GM23338 (cell line): ENCODE measurements at regions not wholly inside any gene's neighbourhood (a gene's known extent, or its start where the extent isn't known, plus 50 kb on each side); places are given as distances from the start of the nearest gene placed in this dataset.

Experiments
- ATAC-seq: fragments of 200-7000 bp; cut with Tn5 transposase; 3 replicates; pipeline ENCODE4 v1.9.1; 2020
- DNase-seq: peaks from one replicate; pipeline ENCODE4 v3.0.0-alpha.2; 2015; ENCODE audit warnings: low spot score
- H2AFZ ChIP-seq: fragments of 200-600 bp; sonication (generic); 2 replicates; pipeline ENCODE4 v1.8.0; 2016; ENCODE audit warnings: antibody characterized with exemption, mild to moderate bottlenecking, moderate library complexity
- H3F3A ChIP-seq: fragments of 200-600 bp; sonication (generic); replicated peaks from 2 replicates; pipeline ENCODE4 v1.8.0; 2017; ENCODE audit warnings: antibody characterized with exemption, mixed run types, low read depth
- H3K27ac ChIP-seq: fragments of 200-600 bp; sonication (generic); 2 replicates; pipeline ENCODE4 v1.6.1; 2016; ENCODE audit warnings: low read depth
- H3K27me3 ChIP-seq: fragments of 200-600 bp; sonication (generic); 2 replicates; pipeline ENCODE4 v1.8.0; 2016; ENCODE audit warnings: mild to moderate bottlenecking, mixed run types, moderate library complexity; ENCODE audit not compliant: insufficient read depth
- H3K36me3 ChIP-seq: fragments of 200-600 bp; sonication (generic); 2 replicates; pipeline ENCODE4 v1.8.0; 2016; ENCODE audit warnings: mild to moderate bottlenecking; ENCODE audit not compliant: insufficient read depth
- H3K4me1 ChIP-seq: fragments of 200-600 bp; sonication (generic); 2 replicates; pipeline ENCODE4 v1.8.0; 2016; ENCODE audit warnings: mild to moderate bottlenecking, moderate library complexity; ENCODE audit not compliant: insufficient read depth
- H3K4me2 ChIP-seq: fragments of 200-600 bp; sonication (generic); 2 replicates; pipeline ENCODE4 v1.7.1; 2017; ENCODE audit warnings: mixed run types
- H3K4me3 ChIP-seq: fragments of 200-600 bp; sonication (generic); 2 replicates; pipeline ENCODE4 v1.6.1; 2016; ENCODE audit warnings: mixed run types
- H3K79me2 ChIP-seq: fragments of 200-600 bp; sonication (generic); replicated peaks from 2 replicates; pipeline ENCODE4 v1.8.0; 2017; ENCODE audit warnings: mild to moderate bottlenecking; ENCODE audit not compliant: insufficient read depth
- H3K9me2 ChIP-seq: fragments of 200-600 bp; sonication (generic); 2 replicates; pipeline ENCODE4 v1.8.0; 2017; ENCODE audit not compliant: insufficient read depth
- H4K20me1 ChIP-seq: fragments of 200-600 bp; sonication (generic); replicated peaks from 2 replicates; pipeline ENCODE4 v1.8.0; 2017; ENCODE audit warnings: mild to moderate bottlenecking; ENCODE audit not compliant: insufficient read depth
- H3K27ac Mint-ChIP-seq: 2 replicates; pipeline ENCODE4 v1.8.0; 2020; ENCODE audit warnings: inconsistent platforms, mild to moderate bottlenecking, moderate library complexity, mixed read lengths
- H3K27me3 Mint-ChIP-seq: 3 replicates; pipeline ENCODE4 v1.8.0; 2022; ENCODE audit warnings: low read depth, mild to moderate bottlenecking, moderate library complexity, mixed read lengths, inconsistent platforms; ENCODE audit not compliant: insufficient read depth, poor library complexity
- H3K36me3 Mint-ChIP-seq: 3 replicates; pipeline ENCODE4 v1.8.0; 2021; ENCODE audit warnings: low read depth, mild to moderate bottlenecking, inconsistent platforms, moderate library complexity, mixed read lengths
- H3K4me1 Mint-ChIP-seq: 3 replicates; pipeline ENCODE4 v1.8.0; 2020; ENCODE audit warnings: mild to moderate bottlenecking, inconsistent platforms, mixed read lengths
- H3K4me3 Mint-ChIP-seq: 3 replicates; pipeline ENCODE4 v1.8.0; 2021; ENCODE audit warnings: moderate library complexity, mild to moderate bottlenecking, inconsistent platforms, mixed read lengths
- H3K9me3 Mint-ChIP-seq: 3 replicates; pipeline ENCODE4 v1.8.0; 2020; ENCODE audit warnings: moderate library complexity, mild to moderate bottlenecking, inconsistent platforms, mixed read lengths
- CREB1 ChIP-seq: fragments of 250-450 bp; sonication (Bioruptor Pico); IDR thresholded peaks from 2 replicates; pipeline ENCODE4 v1.5.0; 2020; ENCODE audit warnings: low read depth, mild to moderate bottlenecking, moderate library complexity
- CTCF ChIP-seq, 2 experiments: fragments of 200-600 bp in 1 of 2; sonication (generic) in 1 of 2; conservative IDR thresholded peaks; 2 replicates each; pipeline versions ENCODE4 v1.5.1 to v1.6.1; 2016 to 2017; ENCODE audit warnings: antibody characterized with exemption in 2 of 2, low read depth in 2 of 2, mild to moderate bottlenecking in 2 of 2, moderate library complexity in 1 of 2
- ETS1 ChIP-seq: IDR thresholded peaks from 2 replicates; pipeline ENCODE4 v1.6.1; 2016; ENCODE audit warnings: antibody characterized with exemption
- EZH2 ChIP-seq: fragments of 200-600 bp; sonication (generic); IDR thresholded peaks from one replicate; pipeline ENCODE4 v1.8.0; 2017; ENCODE audit warnings: antibody characterized with exemption, mild to moderate bottlenecking, low read depth; ENCODE audit not compliant: unreplicated experiment
- EZH2phosphoT487 ChIP-seq: fragments of 200-600 bp; sonication (generic); IDR thresholded peaks from one replicate; pipeline ENCODE4 v1.8.1; 2018; ENCODE audit warnings: antibody characterized with exemption; ENCODE audit not compliant: unreplicated experiment
- JUNB ChIP-seq: IDR thresholded peaks from one replicate; pipeline ENCODE4 v1.6.1; 2016; ENCODE audit warnings: antibody characterized with exemption; ENCODE audit not compliant: unreplicated experiment
- NANOG ChIP-seq: IDR thresholded peaks from 2 replicates; pipeline ENCODE4 v1.6.1; 2016; ENCODE audit warnings: antibody characterized with exemption, borderline replicate concordance
- POLR2AphosphoS5 ChIP-seq: IDR thresholded peaks from 2 replicates; pipeline ENCODE4 v1.6.1; 2016; ENCODE audit warnings: antibody characterized with exemption, low read depth
- REST ChIP-seq: IDR thresholded peaks from one replicate; pipeline ENCODE4 v1.6.1; 2018; ENCODE audit warnings: antibody characterized with exemption; ENCODE audit not compliant: unreplicated experiment
- STAT1 ChIP-seq: IDR thresholded peaks from one replicate; pipeline ENCODE4 v1.6.1; 2016; ENCODE audit warnings: antibody characterized with exemption; ENCODE audit not compliant: unreplicated experiment
- ZNF114 ChIP-seq: fragments of 250-450 bp; sonication (Bioruptor Pico); IDR thresholded peaks from 2 replicates; pipeline ENCODE4 v1.5.0; 2020; ENCODE audit warnings: mild to moderate bottlenecking, moderate library complexity
- ZNF331 ChIP-seq: fragments of 250-450 bp; sonication (Bioruptor Pico); IDR thresholded peaks from 2 replicates; pipeline ENCODE4 v1.5.0; 2020; ENCODE audit warnings: low read depth, mild to moderate bottlenecking, moderate library complexity

GRCh38 chr2:82027921-82028615 is 1723.5 kb upstream of the LRRTM1 start:
- peaks cover 4% of the 10 kb centered on the region for H3K27me3 Mint-ChIP-seq
- no peak for ATAC-seq
- H3K4me1 Mint-ChIP-seq: no peaks in the 10 kb centered on the region; the same call in 2 of the 3 replicates
- Histone ChIP-seq H3K4me3 (no peak overlapping the region), H3K9me2 (peaks cover 3% of the 10 kb centered on the region; the same call in 1 of the 2 replicates), H3F3A (no peaks in the 10 kb centered on the region), H3K27me3 (no peaks in the 10 kb centered on the region), H4K20me1 (no peaks in the 10 kb centered on the region), H2AFZ (no peak overlapping the region), H3K4me1 (no peaks in the 10 kb centered on the region), H3K79me2 (no peaks in the 10 kb centered on the region), H3K27ac (no peak overlapping the region), H3K36me3 (no peaks in the 10 kb centered on the region), H3K4me2 (no peak overlapping the region)
- peaks cover 3% of the 10 kb centered on the region; the same call in 2 of the 3 replicates for H3K36me3 Mint-ChIP-seq
- DNase-seq: no peak
- TF ChIP-seq POLR2AphosphoS5 (no peak), ETS1 (no peak), ZNF331 (CRISPR knock-in tag) (no peak), NANOG (no peak), CREB1 (CRISPR knock-in tag) (no peak), ZNF114 (CRISPR knock-in tag) (no peak), EZH2phosphoT487 (no peak), JUNB (no peak), CTCF (conservative IDR thresholded peaks at IDR 0.05; ENCODE audit: low read depth in 2 of 2) (no peak), REST (no peak), STAT1 (no peak), EZH2 (no peak)
- no peak overlapping the region for H3K4me3 Mint-ChIP-seq
- H3K27ac Mint-ChIP-seq: no peak overlapping the region
- H3K9me3 Mint-ChIP-seq: peaks cover 20% of the 10 kb centered on the region
